ENCODE measurements at regions not wholly inside any gene's neighbourhood (a gene's known extent, or its start where the extent isn't known, plus 50 kb on each side); places are given as distances from the start of the nearest gene placed in this dataset.

DNA sequence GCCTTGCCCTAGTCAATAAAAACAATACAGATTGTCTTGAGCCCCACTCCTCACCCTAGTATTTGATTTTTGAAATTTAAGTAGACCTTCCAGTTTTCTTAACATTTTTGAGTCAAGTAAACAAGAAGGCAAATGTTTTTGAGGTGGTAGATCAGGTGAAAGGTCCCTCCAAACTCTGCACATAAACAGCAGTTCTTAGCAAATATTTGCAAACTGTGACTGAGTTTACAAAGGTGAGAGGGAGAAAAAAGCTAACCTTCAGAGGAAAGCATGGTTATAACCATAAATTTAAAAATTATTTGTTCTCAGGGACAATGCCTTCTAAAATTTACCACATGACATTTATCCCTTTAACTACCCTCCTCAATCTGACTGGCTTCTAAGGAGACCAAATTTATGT lies 84.6 kb upstream of the PCDH17 start:
- Histone ChIP-seq H3K4me1 (ENCODE audit: low read depth) (no peaks in the 10 kb centered on the region), H3K36me3 (ENCODE audit: low read depth) (no peaks in the 10 kb centered on the region), H3K4me3 (no peak overlapping the region), H3K9me3 (peaks cover 2% of the 10 kb centered on the region)
- no peak for DNase-seq
- no peak for ATAC-seq
- TF ChIP-seq, protein P1, sequence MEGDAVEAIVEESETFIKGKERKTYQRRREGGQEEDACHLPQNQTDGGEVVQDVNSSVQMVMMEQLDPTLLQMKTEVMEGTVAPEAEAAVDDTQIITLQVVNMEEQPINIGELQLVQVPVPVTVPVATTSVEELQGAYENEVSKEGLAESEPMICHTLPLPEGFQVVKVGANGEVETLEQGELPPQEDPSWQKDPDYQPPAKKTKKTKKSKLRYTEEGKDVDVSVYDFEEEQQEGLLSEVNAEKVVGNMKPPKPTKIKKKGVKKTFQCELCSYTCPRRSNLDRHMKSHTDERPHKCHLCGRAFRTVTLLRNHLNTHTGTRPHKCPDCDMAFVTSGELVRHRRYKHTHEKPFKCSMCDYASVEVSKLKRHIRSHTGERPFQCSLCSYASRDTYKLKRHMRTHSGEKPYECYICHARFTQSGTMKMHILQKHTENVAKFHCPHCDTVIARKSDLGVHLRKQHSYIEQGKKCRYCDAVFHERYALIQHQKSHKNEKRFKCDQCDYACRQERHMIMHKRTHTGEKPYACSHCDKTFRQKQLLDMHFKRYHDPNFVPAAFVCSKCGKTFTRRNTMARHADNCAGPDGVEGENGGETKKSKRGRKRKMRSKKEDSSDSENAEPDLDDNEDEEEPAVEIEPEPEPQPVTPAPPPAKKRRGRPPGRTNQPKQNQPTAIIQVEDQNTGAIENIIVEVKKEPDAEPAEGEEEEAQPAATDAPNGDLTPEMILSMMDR (IDR thresholded peaks at IDR 0.05), result no peak
- intact Hi-C loops (cut with DNase I, micrococcal nuclease), result no loop called here

DNA sequence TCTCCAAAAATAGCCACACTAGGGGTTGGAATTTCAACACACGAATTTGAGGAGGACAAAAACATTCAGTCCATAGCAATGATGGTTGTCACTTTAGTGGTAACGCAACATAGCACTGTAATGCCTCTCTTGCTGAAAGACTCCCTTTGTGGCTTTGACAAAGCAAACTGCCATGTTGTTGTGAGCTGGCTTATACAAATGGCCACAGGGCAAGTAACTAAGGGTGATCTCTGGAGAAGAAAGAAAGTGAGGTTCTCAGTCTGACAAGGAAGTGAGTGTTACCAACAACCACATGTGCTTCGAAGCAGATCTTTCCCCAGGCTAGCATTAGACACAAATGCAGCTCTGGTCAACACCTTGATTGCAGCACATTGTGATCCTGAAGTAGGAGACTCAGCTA lies 79.1 kb upstream of the PCDH17 start:
- Histone ChIP-seq H3K36me3 (ENCODE audit: low read depth) (no peaks in the 10 kb centered on the region), H3K4me1 (ENCODE audit: low read depth) (no peaks in the 10 kb centered on the region), H3K4me3 (no peak overlapping the region), H3K9me3 (peaks cover 11% of the 10 kb centered on the region)
- TF ChIP-seq, protein P1 (IDR thresholded peaks at IDR 0.05), result no peak
- DNase-seq (no peak), ATAC-seq (no peak)
- intact Hi-C loops (cut with DNase I, micrococcal nuclease), result no loop called here

DNA sequence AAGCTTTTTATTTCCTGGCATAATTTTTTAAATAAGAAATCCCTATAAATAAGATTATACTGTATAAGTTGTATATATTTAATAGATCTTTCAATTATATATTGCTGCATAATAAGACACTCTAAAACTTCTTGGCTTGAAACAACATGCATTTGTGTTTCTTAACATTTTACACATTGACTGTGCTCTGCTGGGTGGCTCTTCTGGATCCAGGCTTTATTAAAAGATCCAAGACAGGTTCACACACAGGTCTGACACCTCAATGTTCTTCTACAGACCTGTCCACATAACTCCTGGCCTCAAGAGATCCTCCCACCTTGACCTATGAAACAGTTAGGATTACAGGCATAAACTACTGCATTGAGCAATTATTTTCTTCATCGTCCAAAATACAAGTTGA lies 77.6 kb upstream of the PCDH17 start:
- H3K9me3 ChIP-seq, result peaks cover 11% of the 10 kb centered on the region
- TF ChIP-seq, protein P1 (IDR thresholded peaks at IDR 0.05), result no peak
- no peaks in the 10 kb centered on the region for H3K36me3 ChIP-seq (ENCODE audit: low read depth)
- ATAC-seq, result no peak
- DNase-seq, result no peak
- no peaks in the 10 kb centered on the region for H3K4me1 ChIP-seq (ENCODE audit: low read depth)
- intact Hi-C loops (cut with DNase I, micrococcal nuclease), result no loop called here
- no peak overlapping the region for H3K4me3 ChIP-seq

DNA sequence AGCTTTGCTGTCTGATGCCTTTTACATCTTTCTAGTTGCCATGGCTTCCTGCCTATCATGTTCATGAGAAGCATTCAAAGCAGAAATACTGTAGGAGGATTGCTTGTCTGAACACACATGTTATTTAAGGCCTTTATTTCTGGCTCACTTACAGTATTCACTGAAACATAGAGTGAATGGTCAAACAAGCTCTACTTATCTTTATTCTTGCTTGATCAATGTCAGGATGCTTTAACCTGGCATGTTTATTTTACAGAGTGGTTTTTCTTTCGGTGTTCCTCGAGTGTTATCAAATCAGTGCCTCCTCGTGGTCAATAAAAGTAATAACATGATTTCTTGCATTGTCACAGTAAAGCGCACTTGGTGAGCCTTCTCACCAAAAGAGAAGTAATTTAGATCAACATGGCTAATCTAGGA lies 73.5 kb upstream of the PCDH17 start:
- intact Hi-C loops (cut with DNase I, micrococcal nuclease), result no loop called here
- peak; percentile 22 for ATAC-seq
- no peak for DNase-seq
- Histone ChIP-seq H3K4me1 (ENCODE audit: low read depth) (no peaks in the 10 kb centered on the region), H3K36me3 (ENCODE audit: low read depth) (no peaks in the 10 kb centered on the region), H3K4me3 (no peak overlapping the region), H3K9me3 (peaks cover 11% of the 10 kb centered on the region)
- TF ChIP-seq, protein P1 (IDR thresholded peaks at IDR 0.05), result no peak

DNA sequence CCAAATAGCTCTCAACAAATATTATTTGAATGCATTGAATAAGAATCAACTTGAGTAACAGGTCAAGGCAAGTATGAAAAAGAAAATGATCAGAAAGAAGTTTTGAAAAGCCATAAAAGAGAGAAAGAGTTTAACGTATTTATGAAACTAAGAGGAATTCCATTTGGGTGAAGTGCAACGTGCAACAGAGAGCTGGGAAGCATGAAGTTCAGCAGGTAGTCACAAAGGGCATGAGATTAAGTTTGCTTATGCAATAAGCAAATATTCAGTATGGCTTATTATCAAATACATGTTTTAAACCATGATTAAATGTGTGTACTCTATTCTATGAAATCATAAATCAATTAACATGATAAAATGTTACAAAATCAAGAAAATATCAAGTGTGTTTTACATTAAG lies 62.7 kb upstream of the PCDH17 start:
- no peaks in the 10 kb centered on the region for H3K9me3 ChIP-seq
- intact Hi-C loops (cut with DNase I, micrococcal nuclease), result no loop called here
- H3K4me1 ChIP-seq (ENCODE audit: low read depth), result no peaks in the 10 kb centered on the region
- TF ChIP-seq, protein P1 (IDR thresholded peaks at IDR 0.05), result no peak
- no peak for DNase-seq
- no peak for ATAC-seq
- H3K36me3 ChIP-seq (ENCODE audit: low read depth), result no peaks in the 10 kb centered on the region
- no peak overlapping the region for H3K4me3 ChIP-seq

DNA sequence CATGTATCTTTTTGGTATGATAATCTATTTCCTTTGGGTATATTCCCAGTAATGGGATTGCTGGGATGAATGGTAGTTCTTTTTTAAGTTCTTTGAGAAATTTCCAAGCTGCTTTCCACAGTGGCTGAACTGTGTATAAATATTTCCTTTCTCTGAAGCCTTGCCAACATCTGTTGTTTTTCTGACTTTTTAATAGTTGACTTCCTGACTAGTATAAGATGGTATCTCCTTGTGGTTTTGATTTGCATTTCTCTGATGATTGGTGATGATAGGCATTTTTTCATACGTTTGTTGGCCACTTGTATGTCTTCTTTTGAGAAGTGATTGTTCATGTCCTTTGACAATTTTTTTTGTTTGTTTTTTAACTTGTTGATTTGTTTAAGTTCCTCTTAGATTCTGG lies 61.6 kb upstream of the PCDH17 start:
- ATAC-seq, result no peak
- no peaks in the 10 kb centered on the region for H3K9me3 ChIP-seq
- H3K4me3 ChIP-seq, result no peak overlapping the region
- no peak for DNase-seq
- TF ChIP-seq, protein P1 (IDR thresholded peaks at IDR 0.05), result no peak
- H3K4me1 ChIP-seq (ENCODE audit: low read depth), result no peaks in the 10 kb centered on the region
- intact Hi-C loops (cut with DNase I, micrococcal nuclease), result no loop called here
- H3K36me3 ChIP-seq (ENCODE audit: low read depth), result no peaks in the 10 kb centered on the region
